ENCODE measurements at regions not wholly inside any gene's neighbourhood (a gene's known extent, or its start where the extent isn't known, plus 50 kb on each side); places are given as distances from the start of the nearest gene placed in this dataset.

DNA sequence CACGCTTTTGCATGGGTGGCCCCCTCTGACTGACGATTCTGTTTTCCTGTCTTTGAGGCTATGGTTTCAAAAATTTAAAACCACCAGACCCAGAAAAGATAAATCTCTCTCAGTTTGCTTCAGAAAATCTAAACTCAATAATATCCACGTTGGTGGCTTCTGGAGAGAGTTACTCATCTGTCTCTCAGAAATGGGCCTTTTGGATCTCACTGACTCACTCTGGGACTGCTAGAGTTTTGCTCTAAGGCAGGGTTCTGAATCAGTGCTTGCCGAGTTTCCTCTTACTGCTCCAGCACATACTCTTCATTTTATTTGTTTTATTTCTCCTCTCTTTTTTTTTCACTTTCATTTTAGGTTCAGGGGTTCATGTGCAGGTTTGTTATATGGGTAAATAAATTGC is 305.7 kb downstream of the BLID start:
- TF ChIP-seq, protein P1, sequence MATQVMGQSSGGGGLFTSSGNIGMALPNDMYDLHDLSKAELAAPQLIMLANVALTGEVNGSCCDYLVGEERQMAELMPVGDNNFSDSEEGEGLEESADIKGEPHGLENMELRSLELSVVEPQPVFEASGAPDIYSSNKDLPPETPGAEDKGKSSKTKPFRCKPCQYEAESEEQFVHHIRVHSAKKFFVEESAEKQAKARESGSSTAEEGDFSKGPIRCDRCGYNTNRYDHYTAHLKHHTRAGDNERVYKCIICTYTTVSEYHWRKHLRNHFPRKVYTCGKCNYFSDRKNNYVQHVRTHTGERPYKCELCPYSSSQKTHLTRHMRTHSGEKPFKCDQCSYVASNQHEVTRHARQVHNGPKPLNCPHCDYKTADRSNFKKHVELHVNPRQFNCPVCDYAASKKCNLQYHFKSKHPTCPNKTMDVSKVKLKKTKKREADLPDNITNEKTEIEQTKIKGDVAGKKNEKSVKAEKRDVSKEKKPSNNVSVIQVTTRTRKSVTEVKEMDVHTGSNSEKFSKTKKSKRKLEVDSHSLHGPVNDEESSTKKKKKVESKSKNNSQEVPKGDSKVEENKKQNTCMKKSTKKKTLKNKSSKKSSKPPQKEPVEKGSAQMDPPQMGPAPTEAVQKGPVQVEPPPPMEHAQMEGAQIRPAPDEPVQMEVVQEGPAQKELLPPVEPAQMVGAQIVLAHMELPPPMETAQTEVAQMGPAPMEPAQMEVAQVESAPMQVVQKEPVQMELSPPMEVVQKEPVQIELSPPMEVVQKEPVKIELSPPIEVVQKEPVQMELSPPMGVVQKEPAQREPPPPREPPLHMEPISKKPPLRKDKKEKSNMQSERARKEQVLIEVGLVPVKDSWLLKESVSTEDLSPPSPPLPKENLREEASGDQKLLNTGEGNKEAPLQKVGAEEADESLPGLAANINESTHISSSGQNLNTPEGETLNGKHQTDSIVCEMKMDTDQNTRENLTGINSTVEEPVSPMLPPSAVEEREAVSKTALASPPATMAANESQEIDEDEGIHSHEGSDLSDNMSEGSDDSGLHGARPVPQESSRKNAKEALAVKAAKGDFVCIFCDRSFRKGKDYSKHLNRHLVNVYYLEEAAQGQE (IDR thresholded peaks at IDR 0.05; ENCODE audit: borderline replicate concordance) = no peak
- no peak for TF ChIP-seq EZH2 (IDR thresholded peaks at IDR 0.05; ENCODE audit: borderline replicate concordance, insufficient read depth, low read length, poor library complexity, severe bottlenecking)
- no peak for TF ChIP-seq POLR2AphosphoS5 (IDR thresholded peaks at IDR 0.05)
- TF ChIP-seq TAF1 (IDR thresholded peaks at IDR 0.05; ENCODE audit: low read depth) = no peak

All from neural cell (in vitro differentiated cells).